Naive thymus-derived CD4-positive, alpha-beta T cell (primary cell): ENCODE measurements at regions not wholly inside any gene's neighbourhood (a gene's known extent, or its start where the extent isn't known, plus 50 kb on each side); places are given as distances from the start of the nearest gene placed in this dataset.
"Not testable (repeated sequence)": the region's sequence is repeated elsewhere in the genome, so short reads cannot be mapped to it uniquely, and the experiment has no call there.

Experiments used
- ATAC-seq: fragments of 150-1000 bp; cut with Tn5 transposase; 2 replicates; pipeline ENCODE4 v1.10.0; 2021; ENCODE audit warnings: mild to moderate bottlenecking, moderate library complexity
- CTCF ChIA-PET: fragments of 350-600 bp; sonication (Branson Sonifier 250); formaldehyde crosslinking; loops from one replicate; lab custom pipeline; 2021; ENCODE audit warnings: antibody characterized with exemption; lab: Charles Lee
- POLR2A ChIA-PET: fragments of 350-600 bp; sonication (Branson Sonifier 250); formaldehyde crosslinking; loops from one replicate; lab custom pipeline; 2021; ENCODE audit warnings: antibody characterized with exemption, inconsistent platforms; lab: Charles Lee
- DNase-seq, 9 donors: peaks; one replicate each; pipeline versions ENCODE4 v3.0.0 to v3.0.0-alpha.2; 2020 to 2022; ENCODE audit warnings: mixed read lengths in 1 of 9
- H3K27ac ChIP-seq: one replicate; pipeline ENCODE4 v1.7.0; 2013; ENCODE audit warnings: mild to moderate bottlenecking, low read depth, low read length, moderate library complexity
- H3K27me3 ChIP-seq, 2 donors: one replicate each; pipeline ENCODE4 v1.7.0; 2013; ENCODE audit warnings: low read length in 2 of 2, mild to moderate bottlenecking in 2 of 2, moderate library complexity in 2 of 2; ENCODE audit not compliant: control insufficient read depth in 2 of 2, insufficient read depth in 2 of 2
- H3K36me3 ChIP-seq, 3 experiments: 1 replicate in 2 of 3; 2 replicates in 1 of 3; pipeline ENCODE4 v1.7.0; 2013; ENCODE audit warnings: low read length in 3 of 3, mild to moderate bottlenecking in 3 of 3, moderate library complexity in 1 of 3; ENCODE audit not compliant: insufficient read depth in 3 of 3, control insufficient read depth in 2 of 3
- H3K4me1 ChIP-seq, 2 donors: one replicate each; pipeline ENCODE4 v1.7.0; 2013; ENCODE audit warnings: low read length in 2 of 2, mild to moderate bottlenecking in 2 of 2, moderate library complexity in 1 of 2; ENCODE audit not compliant: control insufficient read depth in 2 of 2, insufficient read depth in 2 of 2
- H3K4me3 ChIP-seq: 2 replicates; pipeline ENCODE4 v1.7.0; 2013; ENCODE audit warnings: mild to moderate bottlenecking, low read length
- H3K9me3 ChIP-seq, 3 experiments: 1 replicate in 2 of 3; 2 replicates in 1 of 3; pipeline ENCODE4 v1.7.0; 2013; ENCODE audit warnings: low read length in 3 of 3; ENCODE audit not compliant: control insufficient read depth in 2 of 3
- H3K27ac Mint-ChIP-seq, 9 donors: one replicate each; pipeline ENCODE4 v1.8.0; 2020 to 2022; ENCODE audit warnings: mixed read lengths in 9 of 9, mild to moderate bottlenecking in 8 of 9, moderate library complexity in 5 of 9, inconsistent platforms in 2 of 9
- H3K27me3 Mint-ChIP-seq, 5 donors: one replicate each; pipeline ENCODE4 v1.8.0; 2021 to 2022; ENCODE audit warnings: mixed read lengths in 5 of 5, mild to moderate bottlenecking in 1 of 5
- H3K36me3 Mint-ChIP-seq, 5 donors: one replicate each; pipeline ENCODE4 v1.8.0; 2020 to 2022; ENCODE audit warnings: mixed read lengths in 5 of 5, mild to moderate bottlenecking in 3 of 5, inconsistent platforms in 1 of 5
- H3K4me1 Mint-ChIP-seq, 7 donors: one replicate each; pipeline ENCODE4 v1.8.0; 2020 to 2022; ENCODE audit warnings: mixed read lengths in 7 of 7, mild to moderate bottlenecking in 3 of 7, inconsistent platforms in 1 of 7
- H3K4me3 Mint-ChIP-seq, 10 donors: one replicate each; pipeline ENCODE4 v1.8.0; 2020 to 2022; ENCODE audit warnings: mild to moderate bottlenecking in 10 of 10, mixed read lengths in 10 of 10, moderate library complexity in 6 of 10, inconsistent platforms in 2 of 10
- H3K9me3 Mint-ChIP-seq, 11 donors: one replicate each; pipeline ENCODE4 v1.8.0; 2020 to 2022; ENCODE audit warnings: mixed read lengths in 11 of 11, mild to moderate bottlenecking in 4 of 11, inconsistent platforms in 1 of 11, moderate library complexity in 1 of 11
- intact Hi-C, 2 donors: fragments of 100-400 bp; cut with micrococcal nuclease; formaldehyde crosslinking; loops; one replicate each; pipeline ENCODE4 v1.15.1; 2023

GRCh38 chr7:149958880-149959279 is 85.1 kb downstream of the ATP6V0E2 start:
- Mint-ChIP-seq H3K36me3 (peaks cover 0 to 17% (median 0%) of the 10 kb centered on the region in 5 donors), H3K4me1 (peaks cover 7 to 33% (median 22%) of the 10 kb centered on the region in 7 donors), H3K9me3 (peaks cover 0 to 33% (median 20%) of the 10 kb centered on the region in 11 donors)
- CTCF ChIA-PET, H3K27me3 Mint-ChIP-seq, H3K27ac Mint-ChIP-seq, H3K27me3 ChIP-seq, H3K4me1 ChIP-seq, H3K27ac ChIP-seq, DNase-seq, H3K4me3 Mint-ChIP-seq, intact Hi-C loops, ATAC-seq, H3K4me3 ChIP-seq, POLR2A ChIA-PET, H3K36me3 ChIP-seq: not testable (repeated sequence)
- peaks cover 0 to 20% (median 11%) of the 10 kb centered on the region in 3 experiments for H3K9me3 ChIP-seq

DNA sequence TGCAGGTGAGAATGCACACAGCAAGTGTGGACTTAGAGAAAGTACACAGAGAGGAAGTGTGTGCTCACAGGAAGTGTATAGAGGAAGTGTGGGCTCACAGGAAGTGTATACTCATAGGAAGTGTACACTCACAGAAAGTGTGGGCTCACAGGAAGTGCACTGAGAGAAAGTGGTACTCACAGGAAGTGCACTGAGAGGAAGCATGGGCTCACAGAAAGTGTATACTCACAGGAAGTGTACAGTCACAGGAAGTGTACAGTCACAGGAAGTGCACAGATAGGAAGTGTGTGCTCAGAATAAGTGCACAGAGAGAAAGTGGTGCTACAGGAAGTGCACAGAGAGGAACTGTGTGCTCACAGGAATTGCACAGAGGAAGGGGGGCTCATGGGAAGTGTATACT is 87.1 kb downstream of the ATP6V0E2 start:
- peaks cover 0 to 33% (median 21%) of the 10 kb centered on the region in 11 donors for H3K9me3 Mint-ChIP-seq
- intact Hi-C loops, H3K27me3 Mint-ChIP-seq, H3K27me3 ChIP-seq, CTCF ChIA-PET, H3K4me3 ChIP-seq, H3K4me1 ChIP-seq, POLR2A ChIA-PET, H3K36me3 ChIP-seq, H3K27ac ChIP-seq: not testable (repeated sequence)
- peak overlapping the region; percentile 9 to 92 (median 83) for H3K27ac Mint-ChIP-seq
- peaks cover 7 to 33% (median 22%) of the 10 kb centered on the region in 7 donors for H3K4me1 Mint-ChIP-seq
- peaks cover 0 to 17% (median 0%) of the 10 kb centered on the region in 5 donors for H3K36me3 Mint-ChIP-seq
- H3K9me3 ChIP-seq, result peaks cover 0 to 20% (median 11%) of the 10 kb centered on the region in 3 experiments
- DNase-seq (peak in 7 of 9 donors; percentile 14 to 60 (median 21)), ATAC-seq (peak; percentile 66)
- peak overlapping the region in 7 of 10 donors; percentile 7 to 39 (median 23) for H3K4me3 Mint-ChIP-seq

GRCh38 chr7:149961878-149962277 is 88.1 kb downstream of the ATP6V0E2 start:
- Mint-ChIP-seq H3K36me3 (peaks cover 0 to 17% (median 0%) of the 10 kb centered on the region in 5 donors), H3K4me1 (peaks cover 7 to 33% (median 22%) of the 10 kb centered on the region in 7 donors), H3K9me3 (peaks cover 0 to 33% (median 21%) of the 10 kb centered on the region in 11 donors), H3K4me3 (peak overlapping the region in 4 of 10 donors; percentile 23 to 54 (median 52)), H3K27ac (peak overlapping the region in 8 of 9 donors; percentile 62 to 92 (median 84))
- CTCF ChIA-PET, H3K4me1 ChIP-seq, intact Hi-C loops, H3K27me3 Mint-ChIP-seq, H3K27me3 ChIP-seq, H3K36me3 ChIP-seq, H3K27ac ChIP-seq, H3K4me3 ChIP-seq: not testable (repeated sequence)
- POLR2A ChIA-PET, result interaction anchor here (0.7 kb wide), 1 partner anchor 97 kb away, joined by 5 read pairs; no protein-coding TSS in a partner anchor
- H3K9me3 ChIP-seq, result peaks cover 0 to 20% (median 11%) of the 10 kb centered on the region in 3 experiments
- DNase-seq (peak in 7 of 9 donors; percentile 10 to 65 (median 39)), ATAC-seq (peak; percentile 54)

DNA sequence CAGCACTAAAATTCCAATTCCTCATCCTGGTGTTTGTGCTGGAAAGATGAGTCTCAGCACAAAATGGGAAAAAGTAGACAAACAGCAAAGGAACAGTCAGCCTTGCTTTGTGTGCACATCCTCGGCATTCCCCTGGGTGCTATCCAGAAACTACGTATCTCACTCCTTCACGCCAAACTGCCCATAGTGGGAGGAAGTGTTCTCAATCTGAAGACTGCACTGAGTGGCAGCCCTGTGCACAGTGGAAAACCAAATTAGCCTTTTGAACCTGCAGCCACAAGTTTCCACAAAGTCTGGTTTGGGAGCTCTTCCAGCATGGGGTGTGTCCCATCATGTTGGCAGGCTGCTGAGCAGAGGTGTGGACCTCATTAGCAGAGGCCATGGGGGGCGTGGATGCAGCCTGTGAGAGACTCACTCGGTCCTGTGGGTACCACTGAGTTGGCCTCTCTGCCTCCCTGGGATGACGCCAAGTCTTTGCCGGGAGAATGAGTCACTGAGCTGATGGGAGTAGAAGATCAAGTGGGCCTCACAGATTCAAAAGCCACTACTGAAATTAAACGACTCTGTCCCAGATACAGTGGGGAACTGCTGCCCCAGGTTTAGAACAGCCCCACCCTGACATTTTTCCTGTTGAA is 89.0 kb downstream of the ATP6V0E2 start:
- peak overlapping the region in 6 of 9 donors; percentile 55 to 84 (median 70) for H3K27ac Mint-ChIP-seq
- H3K27me3 ChIP-seq, H3K4me1 ChIP-seq, DNase-seq, ATAC-seq, H3K27me3 Mint-ChIP-seq, H3K4me3 ChIP-seq, CTCF ChIA-PET, H3K27ac ChIP-seq, intact Hi-C loops, POLR2A ChIA-PET, H3K36me3 ChIP-seq: not testable (repeated sequence)
- H3K36me3 Mint-ChIP-seq, result peaks cover 0 to 17% (median 0%) of the 10 kb centered on the region in 5 donors
- peaks cover 7 to 33% (median 22%) of the 10 kb centered on the region in 7 donors for H3K4me1 Mint-ChIP-seq
- H3K4me3 Mint-ChIP-seq, result peak overlapping the region in 2 of 10 donors; percentile 12 to 47
- H3K9me3 ChIP-seq, result peaks cover 0 to 20% (median 11%) of the 10 kb centered on the region in 3 experiments
- H3K9me3 Mint-ChIP-seq, result peaks cover 0 to 33% (median 21%) of the 10 kb centered on the region in 11 donors

GRCh38 chr7:149963985-149964384 is 90.2 kb downstream of the ATP6V0E2 start:
- POLR2A ChIA-PET, CTCF ChIA-PET: not testable (repeated sequence)

DNA sequence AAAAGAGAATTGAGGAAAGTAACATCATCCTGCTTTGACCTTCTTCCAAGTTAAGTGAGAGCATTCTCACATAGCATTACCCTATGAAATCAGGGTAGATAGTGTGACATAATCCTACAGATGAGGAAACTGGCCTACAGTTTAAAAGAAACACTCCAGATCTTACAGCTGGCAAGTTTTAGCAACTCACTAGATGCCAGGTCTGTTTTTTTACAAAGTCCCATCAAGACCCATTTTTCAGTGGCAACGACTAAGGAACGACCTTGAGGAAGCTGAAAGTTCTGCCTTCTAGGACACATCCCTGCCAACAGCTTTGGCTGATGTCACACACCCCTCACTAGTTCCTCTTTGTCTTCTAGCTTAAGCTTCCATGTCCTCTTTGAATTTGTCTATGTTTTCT is 92.7 kb downstream of the ATP6V0E2 start:
- POLR2A ChIA-PET, DNase-seq, H3K27ac ChIP-seq, H3K27ac Mint-ChIP-seq, H3K36me3 ChIP-seq, H3K27me3 ChIP-seq, intact Hi-C loops, H3K4me3 Mint-ChIP-seq, ATAC-seq, H3K4me1 ChIP-seq, H3K4me3 ChIP-seq, CTCF ChIA-PET, H3K27me3 Mint-ChIP-seq, H3K36me3 Mint-ChIP-seq: not testable (repeated sequence)
- Mint-ChIP-seq H3K4me1 (peaks cover 0 to 20% (median 12%) of the 10 kb centered on the region in 7 donors), H3K9me3 (peaks cover 0 to 19% (median 9%) of the 10 kb centered on the region in 11 donors)
- H3K9me3 ChIP-seq, result peaks cover 0 to 13% (median 4%) of the 10 kb centered on the region in 3 experiments

More at GRCh38 chr7:149963985-149964384, 90.2 kb downstream of the ATP6V0E2 start:
- intact Hi-C loops, H3K36me3 ChIP-seq, H3K4me3 ChIP-seq, ATAC-seq, H3K27ac ChIP-seq, H3K27me3 Mint-ChIP-seq, H3K4me3 Mint-ChIP-seq, H3K27me3 ChIP-seq, DNase-seq, H3K4me1 ChIP-seq: not testable (repeated sequence)
- H3K9me3 Mint-ChIP-seq, result peaks cover 0 to 33% (median 17%) of the 10 kb centered on the region in 11 donors
- peaks cover 0 to 20% (median 11%) of the 10 kb centered on the region in 3 experiments for H3K9me3 ChIP-seq
- peaks cover 7 to 33% (median 22%) of the 10 kb centered on the region in 7 donors for H3K4me1 Mint-ChIP-seq
- H3K36me3 Mint-ChIP-seq, result peaks cover 0 to 17% (median 0%) of the 10 kb centered on the region in 5 donors
- peak overlapping the region in 2 of 9 donors; percentile 21 to 52 for H3K27ac Mint-ChIP-seq
